Breast epithelium (tissue), 3 donors: ENCODE measurements at regions not wholly inside any gene's neighbourhood (a gene's known extent, or its start where the extent isn't known, plus 50 kb on each side); places are given as distances from the start of the nearest gene placed in this dataset.

ENCODE experiments used
- POLR2A ChIP-seq: fragments of 450-650 bp; IDR thresholded peaks from one replicate; pipeline ENCODE4 v1.6.1; 2016; ENCODE audit warnings: antibody characterized with exemption, mild to moderate bottlenecking, moderate library complexity
- TF ChIP-seq, protein P1 (sequence below), 3 donors: fragments of 450-650 bp; IDR thresholded peaks; one replicate each; pipeline ENCODE4 v1.5.1; 2016 to 2017; ENCODE audit warnings: antibody characterized with exemption in 3 of 3, mild to moderate bottlenecking in 3 of 3, moderate library complexity in 3 of 3

DNA sequence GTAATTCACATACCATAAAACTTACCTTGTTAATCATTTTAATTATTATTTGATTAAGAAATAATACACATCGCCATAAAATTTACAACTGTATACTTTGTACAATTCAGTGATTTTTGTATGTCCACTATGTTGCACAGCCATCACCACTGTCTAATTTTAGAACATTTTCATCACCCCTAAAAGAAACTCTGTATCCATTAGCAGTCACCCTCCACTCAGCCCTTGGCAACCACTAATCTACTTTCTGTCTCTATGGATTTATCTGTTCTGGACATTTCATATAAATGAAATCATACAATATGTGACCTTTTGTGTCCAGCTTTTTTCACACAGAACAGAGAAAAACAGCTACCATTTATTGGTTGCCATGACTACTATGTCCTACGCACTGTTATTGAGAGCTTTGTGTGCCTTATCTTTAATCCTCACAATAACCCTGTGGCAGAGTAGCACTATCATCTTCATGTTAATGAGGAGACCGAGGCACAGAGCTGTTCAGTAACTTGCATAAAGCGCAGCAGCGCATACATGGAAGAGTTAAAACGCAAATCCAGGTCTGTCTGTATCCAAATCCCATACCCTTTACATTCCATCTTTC is 64.6 kb upstream of the PAGE1 start:
- TF ChIP-seq, protein P1, sequence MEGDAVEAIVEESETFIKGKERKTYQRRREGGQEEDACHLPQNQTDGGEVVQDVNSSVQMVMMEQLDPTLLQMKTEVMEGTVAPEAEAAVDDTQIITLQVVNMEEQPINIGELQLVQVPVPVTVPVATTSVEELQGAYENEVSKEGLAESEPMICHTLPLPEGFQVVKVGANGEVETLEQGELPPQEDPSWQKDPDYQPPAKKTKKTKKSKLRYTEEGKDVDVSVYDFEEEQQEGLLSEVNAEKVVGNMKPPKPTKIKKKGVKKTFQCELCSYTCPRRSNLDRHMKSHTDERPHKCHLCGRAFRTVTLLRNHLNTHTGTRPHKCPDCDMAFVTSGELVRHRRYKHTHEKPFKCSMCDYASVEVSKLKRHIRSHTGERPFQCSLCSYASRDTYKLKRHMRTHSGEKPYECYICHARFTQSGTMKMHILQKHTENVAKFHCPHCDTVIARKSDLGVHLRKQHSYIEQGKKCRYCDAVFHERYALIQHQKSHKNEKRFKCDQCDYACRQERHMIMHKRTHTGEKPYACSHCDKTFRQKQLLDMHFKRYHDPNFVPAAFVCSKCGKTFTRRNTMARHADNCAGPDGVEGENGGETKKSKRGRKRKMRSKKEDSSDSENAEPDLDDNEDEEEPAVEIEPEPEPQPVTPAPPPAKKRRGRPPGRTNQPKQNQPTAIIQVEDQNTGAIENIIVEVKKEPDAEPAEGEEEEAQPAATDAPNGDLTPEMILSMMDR (IDR thresholded peaks at IDR 0.05), result no peak
- no peak for TF ChIP-seq POLR2A
